Panc1 (cell line): ENCODE measurements at regions not wholly inside any gene's neighbourhood (a gene's known extent, or its start where the extent isn't known, plus 50 kb on each side); places are given as distances from the start of the nearest gene placed in this dataset.

Experiments used
- ATAC-seq: fragments of 200-7000 bp; cut with Tn5 transposase; 2 replicates; pipeline ENCODE4 v1.9.1; 2020; ENCODE audit warnings: mild to moderate bottlenecking, moderate library complexity
- BruUV-seq: library from RNA; stranded (reverse); fragments of 400-500 nt; replicated peaks from 2 replicates; lab custom pipeline; 2021; lab: Mats Ljungman, UMichigan
- CTCF ChIA-PET: fragments of 300-600 bp; sonication (Branson Sonifier 250); formaldehyde crosslinking; loops from one replicate; lab custom pipeline; 2022; ENCODE audit warnings: antibody characterized with exemption; lab: Charles Lee
- POLR2A ChIA-PET: fragments of 300-600 bp; sonication (Branson Sonifier 250); formaldehyde crosslinking; loops from one replicate; lab custom pipeline; 2022; ENCODE audit warnings: antibody characterized with exemption; lab: Charles Lee
- DNase-seq: peaks from one replicate; pipeline ENCODE4 v3.0.0-alpha.2; 2010; ENCODE audit warnings: low read depth, low spot score
- H3K27ac ChIP-seq: 2 replicates; pipeline ENCODE4 v1.5.1; 2011; ENCODE audit warnings: mild to moderate bottlenecking, low read length, inconsistent platforms
- H3K27me3 ChIP-seq: fragments of 200-500 bp; sonication (Bioruptor generic); 2 replicates; pipeline ENCODE4 v1.6.0; 2014; ENCODE audit warnings: low read length, inconsistent platforms; ENCODE audit not compliant: control insufficient read depth, insufficient read depth
- H3K36me3 ChIP-seq: fragments of 200-500 bp; sonication (Bioruptor generic); 2 replicates; pipeline ENCODE4 v1.5.1; 2014; ENCODE audit warnings: inconsistent platforms, mild to moderate bottlenecking, low read length, moderate library complexity; ENCODE audit not compliant: control insufficient read depth, insufficient read depth
- H3K4me1 ChIP-seq: 2 replicates; pipeline ENCODE4 v1.5.1; 2011; ENCODE audit warnings: inconsistent platforms, mild to moderate bottlenecking, low read length, moderate library complexity; ENCODE audit not compliant: control insufficient read depth, insufficient read depth
- H3K4me3 ChIP-seq, 2 experiments: 2 replicates each; pipeline ENCODE4 v1.5.1; 2011 to 2012; ENCODE audit warnings: low read depth in 2 of 2, low read length in 2 of 2, mild to moderate bottlenecking in 2 of 2, inconsistent platforms in 1 of 2, moderate library complexity in 1 of 2
- H3K9me3 ChIP-seq: fragments of 200-500 bp; sonication (Bioruptor generic); 2 replicates; pipeline ENCODE4 v1.5.1; 2014; ENCODE audit warnings: low read depth, mild to moderate bottlenecking, inconsistent platforms, low read length, moderate library complexity; ENCODE audit not compliant: control insufficient read depth, insufficient read depth
- CTCF ChIP-seq: fragments of 450-650 bp; IDR thresholded peaks from 2 replicates; pipeline ENCODE4 v1.5.1; 2017; ENCODE audit warnings: mild to moderate bottlenecking
- POLR2AphosphoS5 ChIP-seq: IDR thresholded peaks from 2 replicates; pipeline ENCODE4 v1.6.1; 2012; ENCODE audit warnings: mild to moderate bottlenecking, low read depth, low read length, moderate library complexity
- REST ChIP-seq, 2 experiments: IDR thresholded peaks; 2 replicates each; pipeline ENCODE4 v1.6.1; 2011 to 2012; ENCODE audit warnings: low read depth in 2 of 2, control low read depth in 1 of 2, low read length in 1 of 2, mild to moderate bottlenecking in 1 of 2, moderate library complexity in 1 of 2; ENCODE audit not compliant: insufficient read depth in 1 of 2
- SIN3A ChIP-seq: IDR thresholded peaks from 2 replicates; pipeline ENCODE4 v1.6.1; 2012; ENCODE audit warnings: low read depth, mild to moderate bottlenecking, low read length, moderate library complexity, borderline replicate concordance; ENCODE audit not compliant: insufficient read depth
- TCF7L2 ChIP-seq: IDR thresholded peaks from 2 replicates; pipeline ENCODE4 v1.6.1; 2011; ENCODE audit warnings: mild to moderate bottlenecking, low read depth, low read length, inconsistent platforms
- in situ Hi-C: cut with HindIII; loops from 2 replicates; pipeline ENCODE4 v1.10.0; 2016; ENCODE audit warnings: low sequenced_read_pairs, low pct_unique_long_range_greater_than_20kb
- intact Hi-C: fragments of 100-400 bp; cut with micrococcal nuclease; formaldehyde crosslinking; loops from one replicate; pipeline ENCODE4 v1.10.0; 2022; ENCODE audit not compliant: unreplicated experiment

GRCh38 chrX:20969565-20969964 is 404.7 kb upstream of the CNKSR2 start:
- ATAC-seq (no peak), DNase-seq (no peak)
- TF ChIP-seq POLR2AphosphoS5 (no peak), TCF7L2 (no peak), REST (IDR thresholded peaks at IDR 0.05; ENCODE audit: insufficient read depth in 1 of 2, low read depth in 2 of 2, low read length in 1 of 2) (no peak), SIN3A (no peak), CTCF (no peak)
- H3K27ac ChIP-seq, result no peak overlapping the region
- BruUV-seq, result no TSS peak
- no peak overlapping the region for H3K4me3 ChIP-seq
- no peaks in the 10 kb centered on the region for H3K9me3 ChIP-seq
- ChIA-PET CTCF (no interaction called here), POLR2A (no interaction called here)
- intact Hi-C loops, result no loop called here
- in situ Hi-C loops, result no loop called here
- H3K4me1 ChIP-seq, result no peaks in the 10 kb centered on the region
- no peaks in the 10 kb centered on the region for H3K27me3 ChIP-seq
- no peaks in the 10 kb centered on the region for H3K36me3 ChIP-seq

- Histone ChIP-seq H3K4me1 (no peaks in the 10 kb centered on the region), H3K9me3 (no peaks in the 10 kb centered on the region), H3K4me3 (no peak overlapping the region), H3K27ac (no peak overlapping the region), H3K27me3 (no peaks in the 10 kb centered on the region), H3K36me3 (no peaks in the 10 kb centered on the region)
- ATAC-seq, result no peak
- no peak for DNase-seq
- intact Hi-C loops (no loop called here), in situ Hi-C loops (no loop called here)
- CTCF ChIA-PET, result no interaction called here
- POLR2A ChIA-PET, result no interaction called here
- BruUV-seq, result no TSS peak
- TF ChIP-seq SIN3A, result no peak
- TF ChIP-seq POLR2AphosphoS5, result no peak
- TF ChIP-seq CTCF, result no peak
- no peak for TF ChIP-seq REST (IDR thresholded peaks at IDR 0.05; ENCODE audit: insufficient read depth in 1 of 2, low read depth in 2 of 2, low read length in 1 of 2)
- TF ChIP-seq TCF7L2, result no peak
These were observed 405.2 kb upstream of the CNKSR2 start for GRCh38 chrX:20968996-20969395.
